GM21423 (cell line): ENCODE measurements at regions not wholly inside any gene's neighbourhood (a gene's known extent, or its start where the extent isn't known, plus 50 kb on each side); places are given as distances from the start of the nearest gene placed in this dataset.
"Not testable (repeated sequence)": the region's sequence is repeated elsewhere in the genome, so short reads cannot be mapped to it uniquely, and the experiment has no call there.

Source experiments
- ATAC-seq: cut with Tn5 transposase; IDR thresholded peaks from one replicate; pipeline ENCODE4 v1.9.1; 2021; ENCODE audit warnings: mild to moderate bottlenecking, moderate library complexity; ENCODE audit not compliant: unreplicated experiment

DNA sequence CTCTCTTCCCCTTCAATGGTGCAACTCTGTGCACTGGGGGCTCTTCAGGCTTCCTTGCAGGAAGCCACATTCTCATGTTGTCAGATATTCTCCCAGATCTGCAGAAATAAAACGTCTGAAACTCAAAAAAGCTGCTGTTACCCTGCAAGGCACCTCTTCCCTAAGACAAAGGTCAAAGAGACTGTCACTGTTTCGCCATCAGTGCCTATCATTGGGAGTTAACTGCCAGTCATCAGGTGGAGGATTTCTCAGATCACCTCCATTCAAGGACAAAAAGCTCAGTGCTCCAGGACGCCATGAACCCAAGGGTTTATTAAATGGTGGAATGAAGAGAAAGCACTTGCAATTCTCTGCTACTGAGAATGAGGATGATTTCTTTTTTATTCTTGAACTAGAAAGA lies 144.6 kb upstream of the PALS2 start:
- ATAC-seq: no peak

- ATAC-seq: no peak
Observed at GRCh38 chr7:24432677-24433076, 140.6 kb upstream of the PALS2 start.

- no peak for ATAC-seq
Observed at GRCh38 chr7:24434972-24435371, 138.3 kb upstream of the PALS2 start.

DNA sequence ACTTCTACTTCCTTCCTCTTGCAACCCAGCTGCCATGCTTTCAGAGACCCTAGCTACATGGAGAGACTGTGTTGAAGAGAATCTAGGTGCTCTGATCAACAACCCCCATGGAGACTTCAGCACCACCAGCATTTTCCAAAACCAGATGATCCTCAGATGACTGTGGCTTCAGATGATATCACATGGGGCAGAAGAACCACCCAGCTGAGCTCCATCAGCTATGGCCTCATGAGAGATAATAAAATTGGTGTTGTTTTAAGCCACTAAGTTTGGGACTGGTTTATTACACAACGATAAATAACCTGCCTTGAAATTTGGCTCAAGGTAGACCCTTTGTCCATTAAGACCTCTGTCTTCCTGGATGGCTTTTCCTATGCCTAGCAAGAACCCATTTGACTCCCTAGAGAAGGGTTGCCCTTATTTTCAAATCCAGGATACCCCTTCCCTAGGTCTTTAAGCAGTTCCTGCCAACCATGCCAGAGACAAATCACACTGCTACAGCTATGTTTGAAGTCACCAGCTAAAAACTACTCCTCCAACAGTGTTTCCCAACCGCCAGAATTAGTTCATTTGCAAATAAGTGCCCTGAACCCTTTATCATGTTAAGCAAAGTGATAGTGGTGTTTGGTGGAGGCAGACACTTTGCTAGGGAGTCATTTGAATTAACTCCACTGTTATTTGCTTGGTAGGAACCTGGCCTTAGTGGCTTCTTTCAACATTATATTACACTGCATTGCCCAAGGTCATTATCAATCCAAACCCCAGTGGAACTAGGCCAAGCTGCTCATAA lies 136.9 kb upstream of the PALS2 start:
- ATAC-seq: no peak

GRCh38 chr7:24438232-24438631 lies 135.0 kb upstream of the PALS2 start:
- no peak for ATAC-seq

DNA sequence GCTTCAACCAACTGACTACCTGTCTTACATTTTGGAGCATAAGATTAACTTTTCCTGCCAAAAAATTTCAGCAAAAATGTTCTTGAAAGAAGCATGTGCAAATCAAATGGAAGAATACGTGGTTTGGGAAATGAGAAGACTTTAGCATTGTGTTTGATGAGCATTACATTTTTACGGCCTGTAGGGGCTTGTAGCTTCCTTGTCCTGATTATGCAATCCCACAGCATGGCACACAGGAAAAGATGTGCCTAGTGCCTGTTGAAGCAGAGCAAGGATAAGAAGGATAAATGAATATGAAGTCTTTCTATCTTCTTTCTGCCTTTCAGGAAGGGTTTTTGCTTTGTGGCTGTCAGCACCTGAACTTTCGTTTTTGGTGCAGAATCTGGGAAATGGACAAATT lies 134.1 kb upstream of the PALS2 start:
- not testable (repeated sequence) for ATAC-seq

DNA sequence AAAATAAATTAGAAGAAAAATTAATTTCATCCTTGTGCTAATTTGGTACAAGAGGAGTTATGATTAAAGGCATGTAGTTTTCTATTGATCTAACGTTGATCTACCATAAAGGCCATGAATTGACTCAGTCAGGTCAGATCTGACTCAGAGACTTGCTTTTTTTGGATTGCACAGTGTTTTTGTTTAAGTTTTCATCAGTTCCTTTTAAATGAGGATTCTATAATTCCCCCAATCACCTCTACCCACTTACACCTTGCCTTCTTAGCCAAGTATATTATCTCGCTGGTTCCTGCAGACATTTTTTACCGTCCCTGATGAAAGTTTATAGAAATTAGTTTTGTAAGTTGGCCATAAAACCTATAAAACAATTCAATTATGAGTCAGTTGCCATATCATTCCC lies 132.4 kb upstream of the PALS2 start:
- no peak for ATAC-seq

- ATAC-seq: peak; percentile 72
Observed at GRCh38 chr7:24441314-24442027, 131.8 kb upstream of the PALS2 start.

- no peak for ATAC-seq
Observed at GRCh38 chr7:24442170-24442777, 131.0 kb upstream of the PALS2 start.

DNA sequence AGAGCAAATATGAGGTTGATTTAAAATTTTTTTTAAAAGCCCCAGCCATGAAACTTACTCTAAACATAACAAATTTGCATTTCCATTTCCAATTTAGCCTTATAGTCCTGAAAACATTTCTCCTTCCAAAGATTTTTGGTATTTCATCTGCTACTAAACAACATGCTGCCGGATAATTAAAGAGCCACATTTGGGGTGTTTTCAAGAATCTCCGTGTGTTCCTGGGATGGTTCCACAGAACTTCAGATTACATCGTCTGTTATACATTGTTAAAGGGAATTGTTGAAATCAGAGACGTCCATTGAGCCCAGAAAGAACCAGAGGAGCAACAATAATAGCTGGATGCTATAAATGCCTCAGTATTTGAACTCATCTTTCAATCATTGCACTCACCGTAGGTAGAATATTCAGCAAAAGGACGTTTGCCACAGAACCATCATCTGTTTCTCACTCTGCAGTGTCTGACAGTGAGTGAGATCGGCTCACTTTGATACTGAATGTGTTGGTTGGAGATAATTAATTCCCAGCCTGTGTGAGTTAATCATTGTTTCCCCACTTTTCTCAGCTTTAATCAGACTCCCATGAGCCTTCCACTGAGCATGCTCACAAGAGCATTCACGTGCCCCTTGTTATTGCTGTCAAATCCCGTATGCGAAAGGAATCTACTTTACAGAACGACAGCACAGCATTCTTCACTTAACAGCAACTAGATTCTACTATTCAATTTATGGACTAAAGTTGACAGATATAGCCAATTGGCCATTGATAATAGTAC lies 128.4 kb upstream of the PALS2 start:
- ATAC-seq: no peak

GRCh38 chr7:24448038-24448437 lies 125.2 kb upstream of the PALS2 start:
- ATAC-seq: no peak

DNA sequence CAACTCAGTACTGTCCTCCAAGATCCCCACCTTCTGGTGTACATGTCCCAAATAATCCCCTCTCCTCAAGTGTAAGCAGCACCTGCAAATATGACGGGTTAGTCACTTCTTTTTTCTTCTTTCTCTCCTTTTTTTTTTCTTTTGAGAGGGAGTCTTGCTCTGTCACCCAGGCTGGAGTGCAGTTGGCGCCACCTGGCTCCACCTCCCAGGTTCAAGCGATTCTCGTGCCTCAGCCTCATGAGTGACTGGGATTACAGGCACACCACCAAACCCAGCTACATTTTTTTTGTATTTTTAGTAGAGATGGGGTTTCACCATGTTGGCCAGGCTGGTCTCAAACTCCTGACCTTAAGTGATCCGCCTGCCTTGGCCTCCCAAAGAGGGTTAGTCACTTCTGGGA lies 123.8 kb upstream of the PALS2 start:
- not testable (repeated sequence) for ATAC-seq

- peak; percentile 80 for ATAC-seq
Observed at GRCh38 chr7:24455813-24456525, 117.3 kb upstream of the PALS2 start.

GRCh38 chr7:24456526-24457218 lies 116.6 kb upstream of the PALS2 start:
- peak; percentile 50 for ATAC-seq

- ATAC-seq: no peak
Observed at GRCh38 chr7:24457219-24457558, 116.1 kb upstream of the PALS2 start.

DNA sequence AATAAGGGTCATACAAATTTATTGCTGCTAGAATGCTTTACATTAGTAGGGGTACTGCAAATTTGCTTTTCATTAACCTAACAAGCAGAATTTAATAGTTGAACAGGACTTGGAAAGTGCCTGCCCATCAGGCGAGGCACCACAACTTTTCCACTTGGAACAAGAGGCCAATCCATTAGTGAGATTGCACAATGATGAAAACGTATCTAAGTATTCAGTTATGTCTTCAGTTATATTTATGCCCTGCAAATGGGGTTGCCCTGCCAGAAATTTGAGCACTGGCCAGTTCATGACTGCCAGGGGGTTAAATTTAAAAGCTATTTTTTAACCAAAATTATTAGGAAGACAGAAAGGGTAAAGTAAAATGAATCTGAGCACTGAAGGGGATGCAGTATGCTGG lies 111.1 kb upstream of the PALS2 start:
- no peak for ATAC-seq

GRCh38 chr7:24462984-24463383 lies 110.3 kb upstream of the PALS2 start:
- no peak for ATAC-seq

DNA sequence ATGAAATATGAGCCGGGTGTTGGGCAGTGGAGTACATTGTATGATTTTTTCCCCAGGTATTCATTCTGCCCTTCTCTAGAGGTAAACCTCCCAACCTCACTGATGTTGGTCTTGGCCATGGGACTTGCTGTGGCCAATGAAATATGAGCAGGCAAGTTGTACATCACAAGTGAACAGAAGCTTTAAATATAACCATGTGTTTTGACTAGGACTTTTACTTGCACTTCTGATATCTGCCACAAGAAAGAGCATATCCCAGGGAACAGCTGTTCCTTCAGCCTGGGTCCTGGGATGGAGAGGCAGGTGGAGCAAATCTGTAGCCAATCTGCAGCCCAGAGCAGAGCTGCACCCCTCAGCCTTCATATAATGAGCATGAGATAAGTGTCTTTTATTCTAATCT lies 109.8 kb upstream of the PALS2 start:
- no peak for ATAC-seq

DNA sequence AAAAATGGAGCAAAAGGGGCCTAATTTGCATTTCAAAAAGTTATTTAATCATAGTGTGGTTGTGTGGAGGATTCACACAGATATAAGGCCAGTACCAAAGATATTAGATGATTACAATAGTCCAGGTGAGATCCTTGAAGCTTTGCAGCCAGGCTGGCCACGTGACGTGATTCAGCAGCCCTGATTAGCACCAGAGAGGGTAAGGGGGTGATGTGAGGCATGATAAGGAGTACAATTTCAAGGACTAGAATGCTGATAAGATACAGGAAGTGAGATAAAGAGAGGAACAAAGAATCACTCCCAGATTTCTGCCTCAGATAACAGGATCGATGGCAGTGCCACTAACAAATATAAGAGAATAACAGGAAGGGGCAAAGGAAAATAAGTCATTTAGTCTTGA lies 108.4 kb upstream of the PALS2 start:
- ATAC-seq: no peak

- no peak for ATAC-seq
Observed at GRCh38 chr7:24466168-24466768, 107.0 kb upstream of the PALS2 start.
